Sigmoid colon (tissue), 4 donors: ENCODE measurements at regions not wholly inside any gene's neighbourhood (a gene's known extent, or its start where the extent isn't known, plus 50 kb on each side); places are given as distances from the start of the nearest gene placed in this dataset.

ENCODE experiments used
- CTCF ChIP-seq, 4 experiments: fragments of 450-650 bp in 3 of 4; fragments of 200-600 bp in 1 of 4; IDR thresholded peaks; one replicate each; pipeline ENCODE4 v1.5.1; 2016 to 2019; ENCODE audit warnings: antibody characterized with exemption in 4 of 4, mild to moderate bottlenecking in 3 of 4, moderate library complexity in 2 of 4
- EP300 ChIP-seq, 4 donors: sonication (generic); formaldehyde crosslinking; IDR thresholded peaks; one replicate each; pipeline ENCODE4 v1.6.1; 2017; ENCODE audit warnings: antibody characterized with exemption in 4 of 4
- POLR2A ChIP-seq, 2 donors: fragments of 450-650 bp; IDR thresholded peaks; one replicate each; pipeline ENCODE4 v1.6.1; 2016; ENCODE audit warnings: antibody characterized with exemption in 2 of 2, mild to moderate bottlenecking in 2 of 2, moderate library complexity in 2 of 2
- POLR2AphosphoS5 ChIP-seq, 4 donors: sonication (generic); formaldehyde crosslinking; IDR thresholded peaks; one replicate each; pipeline ENCODE4 v1.6.1; 2017; ENCODE audit warnings: antibody characterized with exemption in 4 of 4

GRCh38 chr11:16577490-16577889 is 161.0 kb upstream of the C11orf58 start:
- TF ChIP-seq CTCF (IDR thresholded peaks at IDR 0.05), result no peak
- no peak for TF ChIP-seq POLR2A (IDR thresholded peaks at IDR 0.05)
- TF ChIP-seq POLR2AphosphoS5 (IDR thresholded peaks at IDR 0.05), result no peak
- TF ChIP-seq EP300 (IDR thresholded peaks at IDR 0.05), result no peak
